Astrocyte of the spinal cord (primary cell): ENCODE measurements at regions not wholly inside any gene's neighbourhood (a gene's known extent, or its start where the extent isn't known, plus 50 kb on each side); places are given as distances from the start of the nearest gene placed in this dataset.
"Not testable (repeated sequence)": the region's sequence is repeated elsewhere in the genome, so short reads cannot be mapped to it uniquely, and the experiment has no call there.

Source experiments
- DNase-seq: peaks from one replicate; pipeline ENCODE4 v3.0.0; 2011; ENCODE audit warnings: low read depth, low spot score
- H3K4me3 ChIP-seq: 2 replicates; pipeline ENCODE4 v1.5.1; 2011; ENCODE audit warnings: low read depth, mild to moderate bottlenecking, low read length, moderate library complexity
- in situ Hi-C: cut with HindIII; loops from 2 replicates; pipeline ENCODE4 v1.10.0; 2017; ENCODE audit warnings: low sequenced_read_pairs
- TF ChIP-seq, protein P1 (sequence below): IDR thresholded peaks from 2 replicates; pipeline ENCODE4 v1.5.1; 2012; ENCODE audit warnings: low read depth, mild to moderate bottlenecking, low read length, inconsistent platforms

DNA sequence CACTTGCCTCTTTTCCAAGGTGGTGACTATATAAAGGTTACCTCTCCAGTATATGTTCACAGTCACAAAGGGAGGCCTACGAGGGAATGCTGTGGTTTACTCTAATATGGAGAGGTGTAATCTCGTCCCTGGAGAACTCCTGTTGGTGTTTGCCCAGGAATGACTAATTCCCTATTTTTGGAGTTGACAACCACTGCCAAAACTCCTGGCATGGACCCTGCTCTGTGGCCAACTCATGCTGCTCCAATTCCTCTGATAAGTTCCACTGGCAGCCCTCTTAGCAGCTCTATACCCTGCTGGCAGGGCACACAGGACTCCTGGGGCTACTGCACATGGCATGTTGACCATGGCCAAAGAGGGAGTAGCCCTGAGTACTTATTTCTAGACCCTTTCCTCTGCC is 418.7 kb upstream of the ANO5 start:
- no peak for DNase-seq
- in situ Hi-C loops, result no loop called here
- H3K4me3 ChIP-seq, result no peak overlapping the region
- TF ChIP-seq, protein P1, sequence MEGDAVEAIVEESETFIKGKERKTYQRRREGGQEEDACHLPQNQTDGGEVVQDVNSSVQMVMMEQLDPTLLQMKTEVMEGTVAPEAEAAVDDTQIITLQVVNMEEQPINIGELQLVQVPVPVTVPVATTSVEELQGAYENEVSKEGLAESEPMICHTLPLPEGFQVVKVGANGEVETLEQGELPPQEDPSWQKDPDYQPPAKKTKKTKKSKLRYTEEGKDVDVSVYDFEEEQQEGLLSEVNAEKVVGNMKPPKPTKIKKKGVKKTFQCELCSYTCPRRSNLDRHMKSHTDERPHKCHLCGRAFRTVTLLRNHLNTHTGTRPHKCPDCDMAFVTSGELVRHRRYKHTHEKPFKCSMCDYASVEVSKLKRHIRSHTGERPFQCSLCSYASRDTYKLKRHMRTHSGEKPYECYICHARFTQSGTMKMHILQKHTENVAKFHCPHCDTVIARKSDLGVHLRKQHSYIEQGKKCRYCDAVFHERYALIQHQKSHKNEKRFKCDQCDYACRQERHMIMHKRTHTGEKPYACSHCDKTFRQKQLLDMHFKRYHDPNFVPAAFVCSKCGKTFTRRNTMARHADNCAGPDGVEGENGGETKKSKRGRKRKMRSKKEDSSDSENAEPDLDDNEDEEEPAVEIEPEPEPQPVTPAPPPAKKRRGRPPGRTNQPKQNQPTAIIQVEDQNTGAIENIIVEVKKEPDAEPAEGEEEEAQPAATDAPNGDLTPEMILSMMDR, result no peak

DNA sequence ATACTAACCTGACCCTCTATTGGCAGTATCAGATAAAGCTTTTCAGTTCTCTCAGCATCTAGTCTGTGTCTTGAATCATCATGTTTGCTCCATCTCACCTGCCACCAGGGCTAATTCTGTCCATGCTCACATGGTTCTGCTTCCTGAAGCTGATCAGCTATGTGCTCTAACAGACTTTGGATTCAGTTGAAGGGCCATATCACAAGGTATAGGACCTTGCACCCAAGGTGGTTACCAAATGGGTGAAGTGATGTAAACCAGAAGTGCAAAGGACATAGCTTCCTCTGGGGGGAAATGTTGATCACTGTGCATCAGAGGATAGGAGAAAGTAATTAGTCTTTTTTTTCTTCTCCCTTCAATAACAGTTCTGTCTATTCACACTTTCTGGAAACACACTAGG is 417.0 kb upstream of the ANO5 start:
- no peak overlapping the region for H3K4me3 ChIP-seq
- TF ChIP-seq, protein P1, result no peak
- DNase-seq, result no peak
- in situ Hi-C loops, result no loop called here

DNA sequence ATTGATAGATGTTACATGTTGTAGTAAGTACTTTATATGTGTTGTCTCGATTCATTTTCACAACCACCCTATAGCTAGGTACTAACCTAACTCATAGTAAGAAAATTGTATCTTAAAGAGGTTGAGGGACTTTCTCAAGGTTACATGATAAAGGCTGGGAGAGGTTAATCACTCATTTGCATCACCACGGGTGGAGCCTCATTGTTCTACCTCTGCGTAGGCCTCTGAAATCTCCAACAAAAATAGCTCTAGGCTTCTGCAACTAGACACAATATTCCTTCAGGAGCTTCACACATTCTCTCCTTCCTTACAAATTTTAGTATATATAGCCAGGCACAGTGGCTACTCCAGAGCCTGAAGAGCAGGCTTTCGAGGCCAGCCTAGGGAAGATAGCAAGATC is 408.9 kb upstream of the ANO5 start:
- no peak for DNase-seq
- in situ Hi-C loops, result no loop called here
- H3K4me3 ChIP-seq, result no peak overlapping the region
- TF ChIP-seq, protein P1, result no peak

DNA sequence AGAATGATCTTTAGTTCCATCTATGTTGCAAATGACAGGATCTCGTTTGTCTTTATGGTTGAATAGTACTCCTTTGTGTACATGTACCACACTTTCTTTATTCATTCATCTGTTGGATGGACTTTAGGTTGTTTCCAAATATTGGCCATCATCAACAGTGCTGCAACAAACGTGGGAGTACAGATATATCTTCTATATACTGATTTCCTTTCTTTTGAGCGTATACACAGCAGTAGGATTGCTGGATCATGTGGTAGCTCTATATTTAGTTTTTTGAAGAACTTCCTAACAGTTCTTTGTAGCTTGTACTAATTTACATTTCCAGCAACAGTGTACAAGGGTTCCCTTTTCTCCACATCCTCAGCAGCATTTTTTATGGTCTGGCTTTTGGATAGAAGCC is 407.5 kb upstream of the ANO5 start:
- no peak overlapping the region for H3K4me3 ChIP-seq
- TF ChIP-seq, protein P1, result no peak
- in situ Hi-C loops, result no loop called here
- no peak for DNase-seq

DNA sequence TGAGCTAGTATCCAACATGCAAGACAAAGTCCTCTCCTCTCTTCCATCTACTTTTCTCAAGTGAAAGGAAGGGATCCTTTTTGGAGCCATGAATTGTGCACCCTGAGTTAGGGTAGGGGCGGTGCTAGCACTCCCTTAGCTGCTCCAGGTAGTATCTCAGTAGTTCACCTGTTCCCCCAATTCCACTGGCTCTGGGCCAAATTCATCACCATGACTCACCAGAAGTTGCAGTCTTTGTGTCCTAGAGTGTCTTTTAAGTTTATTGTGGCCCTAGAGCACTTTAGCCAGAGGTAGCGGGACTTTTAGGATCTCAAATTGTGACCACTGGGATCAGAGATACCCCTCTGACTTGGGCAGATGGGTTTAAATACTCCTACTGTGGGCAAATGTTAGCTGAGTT is 398.6 kb upstream of the ANO5 start:
- DNase-seq, result no peak
- H3K4me3 ChIP-seq, result no peak overlapping the region
- in situ Hi-C loops, result no loop called here
- TF ChIP-seq, protein P1, result no peak

DNA sequence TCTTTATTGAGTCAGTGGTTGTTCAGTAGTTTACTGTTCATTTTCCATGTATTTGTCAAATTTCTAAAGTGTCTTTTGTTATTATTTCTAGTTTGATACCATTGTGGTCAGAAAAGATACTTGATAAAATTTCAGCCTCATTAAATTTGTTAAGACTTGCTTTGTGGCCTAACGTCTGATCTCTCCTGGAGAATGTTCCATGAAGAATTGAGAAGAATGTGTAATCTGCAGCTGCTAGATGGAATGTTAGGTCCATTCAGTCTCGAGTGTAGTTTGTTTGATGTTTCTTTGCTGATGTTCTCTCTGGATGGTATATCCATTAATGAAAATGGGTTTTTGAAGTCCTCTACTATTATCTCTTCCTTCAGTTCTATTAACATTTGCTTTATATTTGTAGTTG is 394.7 kb upstream of the ANO5 start:
- no peak for DNase-seq
- no peak overlapping the region for H3K4me3 ChIP-seq
- in situ Hi-C loops, result no loop called here
- TF ChIP-seq, protein P1, result no peak

DNA sequence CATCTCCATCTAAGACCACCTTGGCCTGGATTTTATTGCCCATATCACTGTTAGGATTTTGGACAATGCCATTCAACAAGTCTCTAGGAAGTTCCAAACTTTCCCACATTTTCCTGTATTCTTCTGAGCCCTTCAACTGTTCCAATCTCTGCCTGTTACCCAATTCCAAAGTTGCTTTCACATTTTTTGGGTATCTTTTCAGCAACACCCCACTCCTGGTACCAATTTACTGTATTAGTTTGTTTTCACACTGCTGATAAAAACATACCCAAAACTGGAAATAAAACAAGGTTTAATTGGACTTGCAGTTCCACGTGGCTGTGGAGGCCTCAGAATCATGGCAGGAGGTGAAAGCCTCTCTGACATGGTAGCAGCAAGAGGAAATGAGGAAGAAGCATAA is 388.4 kb upstream of the ANO5 start:
- DNase-seq, H3K4me3 ChIP-seq: not testable (repeated sequence)

More for the DNA sequence above, 388.4 kb upstream of the ANO5 start:
- in situ Hi-C loops, result not testable (repeated sequence)
